ENCODE measurements at regions not wholly inside any gene's neighbourhood (a gene's known extent, or its start where the extent isn't known, plus 50 kb on each side); places are given as distances from the start of the nearest gene placed in this dataset.

DNA sequence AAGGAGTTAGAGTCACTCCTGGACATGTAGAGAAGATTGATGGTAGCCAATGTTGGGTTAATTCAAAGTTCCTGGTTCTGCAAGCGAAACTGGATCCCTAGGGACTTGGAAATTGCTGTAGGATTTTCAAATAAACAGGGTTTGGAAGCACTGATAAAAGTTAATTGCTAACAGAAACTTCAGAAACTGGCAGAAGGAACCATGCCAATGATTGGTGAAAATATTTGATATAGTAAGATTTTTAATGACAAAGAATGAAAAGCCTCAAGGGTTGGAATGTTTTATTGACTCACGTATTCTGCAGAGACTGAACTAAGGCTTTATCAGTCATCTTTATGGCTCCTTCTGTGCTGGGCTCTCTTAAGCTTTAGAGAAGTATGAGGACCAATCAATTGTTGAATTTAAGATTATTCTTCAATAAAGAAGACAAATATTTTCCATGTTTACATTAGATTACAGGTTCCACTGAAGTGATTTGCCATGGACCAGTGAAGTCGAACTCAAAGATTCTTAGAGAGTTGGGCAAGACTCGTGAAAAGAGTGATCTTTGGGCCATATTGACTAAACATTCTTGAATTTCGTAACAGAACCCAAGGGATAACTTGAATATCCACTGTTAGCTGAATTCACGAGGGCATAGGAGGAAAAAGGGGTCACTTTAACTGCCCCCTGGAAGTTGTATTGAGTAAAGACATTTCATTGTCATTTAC is 371.4 kb downstream of the HDGFL1 start:
- peak overlapping the region; percentile 72 for H3K27ac Mint-ChIP-seq (ENCODE audit: unreplicated experiment)
- no peak for DNase-seq (ENCODE audit: extremely low spot score, unreplicated experiment)
- peaks cover 30% of the 10 kb centered on the region for H3K4me1 Mint-ChIP-seq (ENCODE audit: unreplicated experiment)
- H3K4me3 Mint-ChIP-seq (ENCODE audit: unreplicated experiment) = no peak overlapping the region
- no peaks in the 10 kb centered on the region for H3K36me3 Mint-ChIP-seq (ENCODE audit: unreplicated experiment)
- H3K27me3 Mint-ChIP-seq (ENCODE audit: unreplicated experiment) = no peaks in the 10 kb centered on the region
- peaks cover 7% of the 10 kb centered on the region for H3K9me3 Mint-ChIP-seq (ENCODE audit: unreplicated experiment)
- TF ChIP-seq, protein P1, sequence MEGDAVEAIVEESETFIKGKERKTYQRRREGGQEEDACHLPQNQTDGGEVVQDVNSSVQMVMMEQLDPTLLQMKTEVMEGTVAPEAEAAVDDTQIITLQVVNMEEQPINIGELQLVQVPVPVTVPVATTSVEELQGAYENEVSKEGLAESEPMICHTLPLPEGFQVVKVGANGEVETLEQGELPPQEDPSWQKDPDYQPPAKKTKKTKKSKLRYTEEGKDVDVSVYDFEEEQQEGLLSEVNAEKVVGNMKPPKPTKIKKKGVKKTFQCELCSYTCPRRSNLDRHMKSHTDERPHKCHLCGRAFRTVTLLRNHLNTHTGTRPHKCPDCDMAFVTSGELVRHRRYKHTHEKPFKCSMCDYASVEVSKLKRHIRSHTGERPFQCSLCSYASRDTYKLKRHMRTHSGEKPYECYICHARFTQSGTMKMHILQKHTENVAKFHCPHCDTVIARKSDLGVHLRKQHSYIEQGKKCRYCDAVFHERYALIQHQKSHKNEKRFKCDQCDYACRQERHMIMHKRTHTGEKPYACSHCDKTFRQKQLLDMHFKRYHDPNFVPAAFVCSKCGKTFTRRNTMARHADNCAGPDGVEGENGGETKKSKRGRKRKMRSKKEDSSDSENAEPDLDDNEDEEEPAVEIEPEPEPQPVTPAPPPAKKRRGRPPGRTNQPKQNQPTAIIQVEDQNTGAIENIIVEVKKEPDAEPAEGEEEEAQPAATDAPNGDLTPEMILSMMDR (IDR thresholded peaks at IDR 0.05) = no peak

DNA sequence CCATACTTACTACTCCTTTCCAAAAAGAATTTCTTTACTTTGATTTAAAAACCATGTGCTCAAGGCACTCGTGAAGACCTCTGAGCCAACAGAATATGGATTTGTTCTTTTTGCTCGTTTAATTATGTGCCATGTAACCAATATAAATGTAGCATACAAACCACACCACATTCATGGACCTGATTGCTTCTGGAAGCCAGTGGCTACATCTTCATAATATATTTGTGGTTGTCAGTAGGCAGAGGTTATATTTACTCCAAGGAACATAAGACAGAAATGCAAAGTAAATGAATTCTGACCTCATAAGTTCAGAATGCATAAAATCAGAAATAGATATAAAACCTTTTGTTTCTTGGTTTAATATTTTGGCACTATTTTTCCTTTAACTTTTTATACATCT is 373.0 kb downstream of the HDGFL1 start:
- Mint-ChIP-seq H3K4me3 (ENCODE audit: unreplicated experiment) (no peak overlapping the region), H3K27ac (ENCODE audit: unreplicated experiment) (no peak overlapping the region), H3K27me3 (ENCODE audit: unreplicated experiment) (no peaks in the 10 kb centered on the region), H3K9me3 (ENCODE audit: unreplicated experiment) (peaks cover 10% of the 10 kb centered on the region), H3K36me3 (ENCODE audit: unreplicated experiment) (no peaks in the 10 kb centered on the region), H3K4me1 (ENCODE audit: unreplicated experiment) (peaks cover 17% of the 10 kb centered on the region)
- TF ChIP-seq, protein P1 (IDR thresholded peaks at IDR 0.05) = no peak
- no peak for DNase-seq (ENCODE audit: extremely low spot score, unreplicated experiment)

DNA sequence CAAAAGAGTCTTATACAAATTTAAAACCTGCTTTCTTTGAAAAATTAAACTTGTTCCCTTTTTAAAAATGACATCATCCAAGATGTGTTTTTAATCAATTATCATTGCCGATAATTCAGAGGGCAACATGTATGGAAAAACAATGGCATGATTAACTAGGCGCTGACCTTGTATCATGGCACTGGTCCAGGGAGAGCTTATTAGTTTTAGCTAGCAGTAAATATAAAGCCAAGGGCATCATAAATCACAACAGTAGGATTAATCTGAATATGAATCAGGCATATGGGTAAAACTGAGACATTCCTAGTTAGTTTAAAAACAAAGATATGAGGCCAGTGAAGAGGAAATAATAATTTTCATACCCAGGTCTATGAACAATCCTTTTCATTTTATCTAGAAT is 374.0 kb downstream of the HDGFL1 start:
- TF ChIP-seq, protein P1 (IDR thresholded peaks at IDR 0.05) = no peak
- no peak for DNase-seq (ENCODE audit: extremely low spot score, unreplicated experiment)
- no peak overlapping the region for H3K27ac Mint-ChIP-seq (ENCODE audit: unreplicated experiment)
- H3K36me3 Mint-ChIP-seq (ENCODE audit: unreplicated experiment) = no peaks in the 10 kb centered on the region
- H3K4me3 Mint-ChIP-seq (ENCODE audit: unreplicated experiment) = no peak overlapping the region
- no peaks in the 10 kb centered on the region for H3K27me3 Mint-ChIP-seq (ENCODE audit: unreplicated experiment)
- peaks cover 17% of the 10 kb centered on the region for H3K4me1 Mint-ChIP-seq (ENCODE audit: unreplicated experiment)
- H3K9me3 Mint-ChIP-seq (ENCODE audit: unreplicated experiment) = peaks cover 10% of the 10 kb centered on the region

DNA sequence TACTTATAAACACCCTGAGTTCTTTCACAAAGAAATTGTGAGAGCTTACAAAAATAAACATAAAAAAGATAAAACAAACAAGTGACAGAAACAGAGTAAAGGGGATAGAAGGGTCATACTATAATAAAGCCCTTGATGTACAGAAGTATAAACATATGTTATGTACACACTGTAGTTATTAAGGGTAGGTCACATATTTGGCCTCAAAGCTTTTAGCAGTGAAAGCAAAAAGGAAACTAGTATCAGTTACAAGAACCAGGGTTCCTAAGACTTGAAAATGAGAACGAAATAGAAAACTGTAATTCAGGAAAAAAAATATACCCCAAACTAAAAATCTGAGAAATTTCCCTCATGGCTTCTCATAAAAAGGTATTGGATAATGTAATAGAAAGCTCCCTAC is 380.6 kb downstream of the HDGFL1 start:
- no peaks in the 10 kb centered on the region for H3K36me3 Mint-ChIP-seq (ENCODE audit: unreplicated experiment)
- H3K4me1 Mint-ChIP-seq (ENCODE audit: unreplicated experiment) = peaks cover 29% of the 10 kb centered on the region
- DNase-seq (ENCODE audit: extremely low spot score, unreplicated experiment) = no peak
- no peaks in the 10 kb centered on the region for H3K27me3 Mint-ChIP-seq (ENCODE audit: unreplicated experiment)
- TF ChIP-seq, protein P1 (IDR thresholded peaks at IDR 0.05) = no peak
- peak overlapping the region; percentile 21 for H3K27ac Mint-ChIP-seq (ENCODE audit: unreplicated experiment)
- H3K4me3 Mint-ChIP-seq (ENCODE audit: unreplicated experiment) = no peak overlapping the region
- H3K9me3 Mint-ChIP-seq (ENCODE audit: unreplicated experiment) = peaks cover 4% of the 10 kb centered on the region

DNA sequence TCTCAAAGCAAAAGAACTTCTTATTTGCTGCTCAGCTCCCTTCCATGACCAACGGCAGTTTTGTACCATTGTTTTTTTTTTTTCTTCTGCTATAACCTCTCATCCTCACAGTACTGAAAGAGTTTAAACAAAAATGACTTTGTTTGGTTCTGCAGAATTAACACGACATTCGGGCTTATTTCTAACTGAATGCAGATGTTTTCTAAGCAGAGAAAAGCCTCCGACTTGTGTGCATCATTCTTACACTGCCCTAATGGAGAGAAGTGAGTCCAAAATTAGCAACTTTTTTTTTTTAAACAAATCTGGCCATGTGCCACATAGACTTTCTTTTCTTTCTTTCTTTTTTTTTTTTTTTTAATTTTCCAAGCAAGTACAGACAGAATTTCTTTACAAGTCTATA is 382.7 kb downstream of the HDGFL1 start:
- peaks cover 39% of the 10 kb centered on the region for H3K4me1 Mint-ChIP-seq (ENCODE audit: unreplicated experiment)
- H3K27me3 Mint-ChIP-seq (ENCODE audit: unreplicated experiment) = no peaks in the 10 kb centered on the region
- TF ChIP-seq, protein P1 (IDR thresholded peaks at IDR 0.05) = no peak
- no peak overlapping the region for H3K4me3 Mint-ChIP-seq (ENCODE audit: unreplicated experiment)
- DNase-seq (ENCODE audit: extremely low spot score, unreplicated experiment) = no peak
- H3K9me3 Mint-ChIP-seq (ENCODE audit: unreplicated experiment) = no peaks in the 10 kb centered on the region
- no peaks in the 10 kb centered on the region for H3K36me3 Mint-ChIP-seq (ENCODE audit: unreplicated experiment)
- peak overlapping the region; percentile 31 for H3K27ac Mint-ChIP-seq (ENCODE audit: unreplicated experiment)

All from osteocyte (in vitro differentiated cells).